Activated CD4-positive, alpha-beta memory T cell treated with anti-CD3 and anti-CD28 coated beads, Interleukin-2, amount 10 ng/mL, durations not matched to agents 7 days and 5 days (primary cell): ENCODE measurements at regions not wholly inside any gene's neighbourhood (a gene's known extent, or its start where the extent isn't known, plus 50 kb on each side); places are given as distances from the start of the nearest gene placed in this dataset.

ENCODE experiments used
- CTCF ChIA-PET: fragments of 350-600 bp; sonication (Branson Sonifier 250); formaldehyde crosslinking; loops from one replicate; lab custom pipeline; 2021; ENCODE audit warnings: antibody characterized with exemption, inconsistent platforms; lab: Charles Lee
- POLR2A ChIA-PET: fragments of 350-600 bp; sonication (Branson Sonifier 250); formaldehyde crosslinking; loops from one replicate; lab custom pipeline; 2021; ENCODE audit warnings: antibody characterized with exemption; lab: Charles Lee
- DNase-seq: peaks from one replicate; pipeline ENCODE4 v3.0.0-alpha.2; 2020
- H3K27ac Mint-ChIP-seq: one replicate; pipeline ENCODE4 v1.8.0; 2021; ENCODE audit warnings: mild to moderate bottlenecking, mixed read lengths
- H3K27me3 Mint-ChIP-seq: one replicate; pipeline ENCODE4 v1.8.0; 2021; ENCODE audit warnings: mixed read lengths
- H3K36me3 Mint-ChIP-seq: one replicate; pipeline ENCODE4 v1.8.0; 2021; ENCODE audit warnings: low read depth, mixed read lengths
- H3K4me1 Mint-ChIP-seq: one replicate; pipeline ENCODE4 v1.8.0; 2021; ENCODE audit warnings: mixed read lengths
- H3K4me3 Mint-ChIP-seq: one replicate; pipeline ENCODE4 v1.8.0; 2021; ENCODE audit warnings: mild to moderate bottlenecking, mixed read lengths
- H3K9me3 Mint-ChIP-seq: one replicate; pipeline ENCODE4 v1.8.0; 2021; ENCODE audit warnings: mixed read lengths

DNA sequence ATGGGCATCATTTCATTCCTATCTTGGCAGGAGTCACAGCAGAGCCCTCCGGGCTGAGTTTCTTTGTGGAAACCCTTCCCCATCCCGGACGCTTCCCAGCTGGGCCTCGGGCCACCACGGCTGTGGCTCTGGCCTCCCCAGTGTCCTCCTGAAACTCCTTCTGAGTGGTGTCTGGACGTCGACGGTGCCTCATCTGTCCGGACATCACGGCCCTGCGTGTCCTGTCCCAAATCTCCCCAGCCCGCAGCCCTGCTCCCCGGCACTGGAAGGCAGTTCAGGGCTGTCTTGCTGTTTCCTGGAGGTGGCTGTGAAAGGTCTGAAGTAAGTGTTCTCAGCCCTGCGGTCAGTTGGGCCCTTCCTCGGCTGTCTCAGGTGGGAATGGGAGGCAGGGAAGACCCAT is 99.8 kb upstream of the TMEM18 start:
- POLR2A ChIA-PET, result no interaction called here
- no peak overlapping the region for H3K27ac Mint-ChIP-seq
- CTCF ChIA-PET, result no interaction called here

GRCh38 chr2:776487-776886 is 99.3 kb upstream of the TMEM18 start:
- DNase-seq, result no peak
- H3K4me3 Mint-ChIP-seq, result no peak overlapping the region
- H3K9me3 Mint-ChIP-seq, result no peaks in the 10 kb centered on the region
- POLR2A ChIA-PET, result no interaction called here
- no peaks in the 10 kb centered on the region for H3K27me3 Mint-ChIP-seq
- no peak overlapping the region for H3K27ac Mint-ChIP-seq
- no peaks in the 10 kb centered on the region for H3K4me1 Mint-ChIP-seq
- CTCF ChIA-PET, result no interaction called here
- H3K36me3 Mint-ChIP-seq, result no peaks in the 10 kb centered on the region

More for the DNA sequence above, 99.8 kb upstream of the TMEM18 start:
- no peaks in the 10 kb centered on the region for H3K36me3 Mint-ChIP-seq
- no peak for DNase-seq
- peaks cover 2% of the 10 kb centered on the region for H3K27me3 Mint-ChIP-seq
- no peaks in the 10 kb centered on the region for H3K4me1 Mint-ChIP-seq
- H3K9me3 Mint-ChIP-seq, result no peaks in the 10 kb centered on the region
- H3K4me3 Mint-ChIP-seq, result no peak overlapping the region

DNA sequence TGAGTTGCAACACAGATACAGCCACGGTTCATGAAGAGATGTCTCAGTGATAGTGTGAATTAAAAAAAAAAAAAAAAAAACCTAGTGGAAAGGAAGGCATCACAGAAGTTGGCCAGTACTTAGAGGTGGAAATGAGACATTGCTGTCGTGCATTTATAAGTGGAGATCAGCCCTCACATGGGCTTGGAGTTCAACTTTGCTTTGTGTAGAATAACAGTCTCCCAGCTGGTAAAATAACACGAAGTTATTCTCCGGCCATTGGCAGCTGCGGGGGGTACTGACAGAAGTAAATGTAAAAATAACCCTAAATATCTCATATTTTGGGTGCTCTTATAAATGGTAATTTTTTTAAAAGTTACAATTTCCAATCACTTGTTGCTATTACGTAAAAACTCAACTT is 98.8 kb upstream of the TMEM18 start:
- H3K36me3 Mint-ChIP-seq, result no peaks in the 10 kb centered on the region
- H3K27ac Mint-ChIP-seq, result no peak overlapping the region
- CTCF ChIA-PET, result no interaction called here
- no peak for DNase-seq
- H3K4me1 Mint-ChIP-seq, result no peaks in the 10 kb centered on the region
- no peak overlapping the region for H3K4me3 Mint-ChIP-seq
- POLR2A ChIA-PET, result no interaction called here
- H3K9me3 Mint-ChIP-seq, result no peaks in the 10 kb centered on the region
- no peaks in the 10 kb centered on the region for H3K27me3 Mint-ChIP-seq

- Mint-ChIP-seq H3K36me3 (no peaks in the 10 kb centered on the region), H3K27ac (no peak overlapping the region), H3K9me3 (no peaks in the 10 kb centered on the region), H3K4me1 (peaks cover 8% of the 10 kb centered on the region), H3K27me3 (no peaks in the 10 kb centered on the region), H3K4me3 (no peak overlapping the region)
- ChIA-PET POLR2A (no interaction called here), CTCF (no interaction called here)
- no peak for DNase-seq
These were observed 97.2 kb upstream of the TMEM18 start for GRCh38 chr2:774436-774835.

GRCh38 chr2:773256-774160 is 96.3 kb upstream of the TMEM18 start:
- DNase-seq, result no peak
- no peak overlapping the region for H3K27ac Mint-ChIP-seq
- peaks cover under 1% of the 10 kb centered on the region for H3K27me3 Mint-ChIP-seq
- H3K36me3 Mint-ChIP-seq, result peaks cover 6% of the 10 kb centered on the region
- peaks cover 11% of the 10 kb centered on the region for H3K4me1 Mint-ChIP-seq
- H3K4me3 Mint-ChIP-seq, result no peak overlapping the region
- ChIA-PET CTCF (no interaction called here), POLR2A (no interaction called here)
- peaks cover 5% of the 10 kb centered on the region for H3K9me3 Mint-ChIP-seq

DNA sequence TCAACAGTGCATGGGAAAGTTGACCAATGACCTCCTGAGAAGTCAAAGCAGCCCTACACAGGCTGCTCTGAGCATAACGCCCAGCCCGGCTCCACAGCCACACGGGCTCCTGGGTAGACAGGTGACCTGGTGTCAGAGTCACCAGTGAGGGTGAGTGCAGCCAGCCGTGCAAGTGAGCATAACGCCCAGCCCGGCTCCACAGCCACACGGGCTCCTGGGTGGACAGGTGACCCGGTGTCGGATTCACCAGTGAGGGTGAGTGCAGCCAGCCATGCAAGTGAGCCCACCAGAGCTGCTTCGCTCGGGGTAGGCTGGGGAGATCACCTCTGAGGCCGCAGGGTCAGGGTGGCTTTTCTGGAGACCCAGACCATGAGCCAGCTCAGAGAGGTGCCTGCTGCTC is 94.3 kb upstream of the TMEM18 start:
- Mint-ChIP-seq H3K4me1 (peaks cover 21% of the 10 kb centered on the region), H3K27ac (no peak overlapping the region), H3K4me3 (no peak overlapping the region), H3K27me3 (peaks cover 2% of the 10 kb centered on the region), H3K36me3 (peaks cover 10% of the 10 kb centered on the region), H3K9me3 (peaks cover 10% of the 10 kb centered on the region)
- POLR2A ChIA-PET, result no interaction called here
- CTCF ChIA-PET, result no interaction called here
- DNase-seq, result no peak

- Mint-ChIP-seq H3K4me1 (peaks cover 24% of the 10 kb centered on the region), H3K4me3 (no peak overlapping the region), H3K36me3 (peaks cover 10% of the 10 kb centered on the region), H3K27ac (no peak overlapping the region), H3K9me3 (peaks cover 10% of the 10 kb centered on the region), H3K27me3 (peaks cover 2% of the 10 kb centered on the region)
- DNase-seq, result no peak
- ChIA-PET CTCF (no interaction called here), POLR2A (no interaction called here)
These were observed 93.6 kb upstream of the TMEM18 start for GRCh38 chr2:770776-771175.

DNA sequence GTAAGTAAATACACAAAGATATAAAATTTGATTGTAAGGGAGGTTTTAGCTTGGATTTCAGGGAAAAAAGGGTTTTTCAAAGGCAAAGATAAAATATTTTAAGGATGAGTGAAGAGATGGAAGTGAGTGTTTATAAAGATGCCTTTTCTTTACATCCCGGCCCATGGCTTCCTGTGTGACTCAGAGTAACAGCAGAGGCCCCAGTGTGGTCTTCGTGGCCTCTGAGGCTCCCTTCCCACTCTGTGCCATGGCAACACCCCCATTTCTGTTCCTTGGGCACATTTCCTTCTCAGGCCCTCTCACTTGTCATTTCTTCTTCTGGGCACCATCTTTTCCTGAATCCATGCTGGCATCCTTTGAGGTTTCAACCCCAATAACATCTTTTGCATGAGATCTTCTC is 92.6 kb upstream of the TMEM18 start:
- Mint-ChIP-seq H3K4me3 (no peak overlapping the region), H3K4me1 (peaks cover 24% of the 10 kb centered on the region), H3K27me3 (peaks cover 2% of the 10 kb centered on the region), H3K9me3 (peaks cover 10% of the 10 kb centered on the region), H3K27ac (no peak overlapping the region), H3K36me3 (peaks cover 10% of the 10 kb centered on the region)
- DNase-seq, result no peak
- ChIA-PET CTCF (no interaction called here), POLR2A (no interaction called here)

DNA sequence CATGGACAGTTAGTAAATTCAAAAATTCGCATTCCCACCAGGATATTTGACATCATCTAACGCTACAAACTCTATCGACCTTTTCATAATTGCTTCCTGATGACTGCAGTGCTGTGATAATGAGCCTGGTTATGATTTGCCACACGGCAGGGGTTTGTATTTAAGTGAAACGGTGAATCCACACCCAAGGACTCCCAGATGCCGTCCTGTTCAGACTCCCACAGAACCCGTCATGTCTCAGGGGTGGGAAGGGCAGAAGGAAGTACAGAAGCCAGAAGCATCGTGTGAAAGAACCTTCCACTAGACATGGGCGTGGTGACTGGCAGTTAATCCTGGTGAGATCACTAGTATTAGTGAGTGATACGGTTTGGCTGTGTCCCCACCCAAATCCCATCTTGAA is 91.2 kb upstream of the TMEM18 start:
- peaks cover 24% of the 10 kb centered on the region for H3K4me1 Mint-ChIP-seq
- peaks cover 10% of the 10 kb centered on the region for H3K9me3 Mint-ChIP-seq
- ChIA-PET CTCF (no interaction called here), POLR2A (no interaction called here)
- DNase-seq, result no peak
- H3K36me3 Mint-ChIP-seq, result peaks cover 10% of the 10 kb centered on the region
- no peak overlapping the region for H3K27ac Mint-ChIP-seq
- H3K4me3 Mint-ChIP-seq, result no peak overlapping the region
- H3K27me3 Mint-ChIP-seq, result peaks cover 2% of the 10 kb centered on the region

GRCh38 chr2:767944-768343 is 90.7 kb upstream of the TMEM18 start:
- Mint-ChIP-seq H3K27me3 (peaks cover 5% of the 10 kb centered on the region), H3K4me3 (no peak overlapping the region), H3K27ac (no peak overlapping the region), H3K4me1 (peaks cover 24% of the 10 kb centered on the region), H3K36me3 (peaks cover 10% of the 10 kb centered on the region), H3K9me3 (peaks cover 10% of the 10 kb centered on the region)
- CTCF ChIA-PET, result no interaction called here
- POLR2A ChIA-PET, result no interaction called here
- DNase-seq, result no peak

DNA sequence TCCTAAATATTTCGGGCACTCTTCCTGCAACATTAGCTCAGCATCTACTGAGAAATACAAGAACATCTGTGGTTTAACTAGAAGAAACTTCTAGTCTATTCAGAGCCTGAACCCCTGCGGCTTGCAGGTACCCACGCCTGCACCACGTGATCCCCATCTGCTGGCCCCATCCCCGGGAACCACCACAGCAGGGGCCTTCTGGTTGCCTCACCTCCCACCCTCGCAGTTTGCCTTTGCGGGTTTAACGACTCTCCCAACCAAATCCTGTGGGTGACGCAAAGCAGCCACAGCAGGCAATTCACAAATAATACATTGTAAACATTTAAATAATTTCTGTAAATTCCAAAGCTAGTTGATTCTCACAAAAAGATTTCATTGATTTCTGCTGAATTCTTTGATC is 90.2 kb upstream of the TMEM18 start:
- H3K4me3 Mint-ChIP-seq, result no peak overlapping the region
- DNase-seq, result peak; percentile 21

DNA sequence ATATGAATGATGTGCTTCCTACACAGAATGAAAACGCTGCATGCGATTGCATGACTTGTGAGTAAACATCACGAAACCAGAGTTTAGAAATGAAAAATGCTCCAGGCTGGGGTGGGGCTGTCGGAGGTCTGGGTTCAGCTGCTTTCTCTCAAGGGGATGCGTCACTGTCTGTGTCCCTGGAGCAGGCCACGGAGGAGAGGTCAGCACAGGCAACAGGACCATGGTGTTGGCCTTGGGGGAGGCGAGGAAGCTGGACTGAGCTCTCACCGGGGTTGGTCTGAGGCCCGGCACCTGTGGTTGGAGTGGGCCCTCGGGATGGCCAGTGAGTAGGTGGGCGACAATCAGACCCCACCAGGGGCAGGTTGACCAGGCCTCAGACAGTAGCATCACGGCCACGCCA is 89.0 kb upstream of the TMEM18 start:
- ChIA-PET CTCF (no interaction called here), POLR2A (no interaction called here)
- peaks cover 24% of the 10 kb centered on the region for H3K4me1 Mint-ChIP-seq
- peaks cover 10% of the 10 kb centered on the region for H3K36me3 Mint-ChIP-seq
- DNase-seq, result no peak
- no peak overlapping the region for H3K4me3 Mint-ChIP-seq
- peaks cover 10% of the 10 kb centered on the region for H3K9me3 Mint-ChIP-seq
- H3K27ac Mint-ChIP-seq, result no peak overlapping the region
- H3K27me3 Mint-ChIP-seq, result peaks cover 5% of the 10 kb centered on the region

More for the DNA sequence above, 90.2 kb upstream of the TMEM18 start:
- Mint-ChIP-seq H3K27ac (no peak overlapping the region), H3K4me1 (peaks cover 24% of the 10 kb centered on the region), H3K9me3 (peaks cover 10% of the 10 kb centered on the region), H3K27me3 (peaks cover 5% of the 10 kb centered on the region), H3K36me3 (peaks cover 10% of the 10 kb centered on the region)
- CTCF ChIA-PET, result no interaction called here
- POLR2A ChIA-PET, result no interaction called here

DNA sequence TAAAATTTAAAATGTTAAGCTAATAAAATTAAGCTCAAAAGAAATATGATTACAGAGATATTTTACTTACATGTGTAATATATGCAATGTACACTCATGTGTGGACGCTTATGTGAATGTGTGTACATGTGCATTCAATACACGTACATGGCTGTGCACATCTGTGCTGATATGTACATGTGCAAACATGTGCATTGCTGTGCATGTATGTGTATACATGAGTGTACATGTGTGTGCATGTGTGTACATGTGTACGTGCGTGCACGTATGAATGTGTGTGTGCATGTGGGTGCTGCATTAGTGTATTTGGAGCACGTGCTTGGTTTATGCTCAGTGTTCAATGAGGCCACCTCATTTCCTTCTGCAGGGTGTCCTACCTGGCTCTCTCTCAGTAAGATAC is 88.2 kb upstream of the TMEM18 start:
- Mint-ChIP-seq H3K4me3 (no peak overlapping the region), H3K27ac (no peak overlapping the region), H3K4me1 (peaks cover 24% of the 10 kb centered on the region), H3K27me3 (peaks cover 5% of the 10 kb centered on the region), H3K9me3 (peaks cover 10% of the 10 kb centered on the region), H3K36me3 (peaks cover 10% of the 10 kb centered on the region)
- no peak for DNase-seq
- POLR2A ChIA-PET, result no interaction called here
- CTCF ChIA-PET, result interaction anchor here (0.7 kb wide), 1 partner anchor 774 kb away, joined by 3 read pairs; no protein-coding TSS in a partner anchor
